ENCODE measurements at regions not wholly inside any gene's neighbourhood (a gene's known extent, or its start where the extent isn't known, plus 50 kb on each side); places are given as distances from the start of the nearest gene placed in this dataset.

DNA sequence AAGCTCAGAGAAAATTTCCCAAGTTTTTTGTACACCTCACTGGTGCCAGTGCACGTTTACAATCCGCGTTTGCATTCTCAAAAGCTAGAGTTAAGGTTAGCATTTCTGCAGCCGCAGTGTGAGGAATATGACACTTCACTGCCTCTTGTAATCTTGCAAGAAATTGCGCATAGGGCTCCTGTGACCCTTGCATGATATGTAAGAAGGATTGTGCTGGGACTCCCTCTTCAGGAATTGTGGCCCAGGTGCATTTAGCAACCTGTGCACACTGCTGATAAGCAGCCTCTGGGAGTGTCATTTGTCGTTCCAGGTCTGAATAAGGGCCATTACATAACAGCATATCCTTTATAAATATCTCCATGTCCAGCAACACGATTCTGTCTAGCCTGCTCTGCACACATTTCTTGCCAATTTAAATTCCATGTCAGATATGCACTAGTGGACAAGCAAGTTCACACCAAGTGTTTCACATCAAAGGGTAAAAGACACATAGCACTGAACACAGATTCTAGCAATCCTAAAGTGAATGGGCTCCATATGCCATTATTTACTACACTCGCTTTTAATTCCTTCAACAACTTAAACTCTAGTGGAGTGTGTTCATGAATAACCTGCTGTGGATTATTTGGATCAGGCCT, 69.2 kb upstream of the INCENP start (continued):
- TF ChIP-seq FOXA1 (IDR thresholded peaks at IDR 0.05; ENCODE audit: borderline replicate concordance): no peak
- 0 out of 2 replicates have a peak, but pooled peaks have one; percentile 17 for TF ChIP-seq ZNF384 (IDR thresholded peaks at IDR 0.05; ENCODE audit: low read depth, low read length)
- TF ChIP-seq CBX5 (IDR thresholded peaks at IDR 0.05; ENCODE audit: borderline replicate concordance, low read depth): 0 out of 2 replicates have a peak, but pooled peaks have one; percentile 47
- TF ChIP-seq ETV1 (tag; conservative IDR thresholded peaks at IDR 0.05; ENCODE audit: low read depth): no peak
- TF ChIP-seq SAFB (IDR thresholded peaks at IDR 0.05; ENCODE audit: borderline replicate concordance, low read depth, low read length): no peak
- TF ChIP-seq, protein P1, sequence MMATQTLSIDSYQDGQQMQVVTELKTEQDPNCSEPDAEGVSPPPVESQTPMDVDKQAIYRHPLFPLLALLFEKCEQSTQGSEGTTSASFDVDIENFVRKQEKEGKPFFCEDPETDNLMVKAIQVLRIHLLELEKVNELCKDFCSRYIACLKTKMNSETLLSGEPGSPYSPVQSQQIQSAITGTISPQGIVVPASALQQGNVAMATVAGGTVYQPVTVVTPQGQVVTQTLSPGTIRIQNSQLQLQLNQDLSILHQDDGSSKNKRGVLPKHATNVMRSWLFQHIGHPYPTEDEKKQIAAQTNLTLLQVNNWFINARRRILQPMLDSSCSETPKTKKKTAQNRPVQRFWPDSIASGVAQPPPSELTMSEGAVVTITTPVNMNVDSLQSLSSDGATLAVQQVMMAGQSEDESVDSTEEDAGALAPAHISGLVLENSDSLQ (IDR thresholded peaks at IDR 0.05): 0 out of 2 replicates have a peak, but pooled peaks have one; percentile 12
- TF ChIP-seq EP300 (IDR thresholded peaks at IDR 0.05; ENCODE audit: low read length): peak; percentile 62
- TF ChIP-seq ZBTB17 (CRISPR knock-in tag; IDR thresholded peaks at IDR 0.05): no peak
- TF ChIP-seq MTA1 (IDR thresholded peaks at IDR 0.05; ENCODE audit: borderline replicate concordance): peak; percentile 22; the same call in 1 of the 2 replicates
- peak; percentile 48; the same call in 1 of the 2 replicates for TF ChIP-seq GATA2 (CRISPR knock-in tag; IDR thresholded peaks at IDR 0.05)
- peak; percentile 35; the same call in 1 of the 2 replicates for TF ChIP-seq SMARCA4 (IDR thresholded peaks at IDR 0.05)
- TF ChIP-seq CC2D1A (IDR thresholded peaks at IDR 0.05): peak; percentile 77
- TF ChIP-seq ERF (CRISPR knock-in tag; IDR thresholded peaks at IDR 0.05): no peak
- TF ChIP-seq XRCC5 (IDR thresholded peaks at IDR 0.05; ENCODE audit: low read depth, low read length): no peak
- TF ChIP-seq TRIM28 (IDR thresholded peaks at IDR 0.05): peak; percentile 63; the same call in 1 of the 2 replicates
- peak; percentile 86 for TF ChIP-seq CTBP1 (IDR thresholded peaks at IDR 0.05; ENCODE audit: borderline replicate concordance)
- peak; percentile 64 for TF ChIP-seq SMC3 (conservative IDR thresholded peaks at IDR 0.05; ENCODE audit: insufficient read depth, low read depth, low read length)
- TF ChIP-seq, protein P2, sequence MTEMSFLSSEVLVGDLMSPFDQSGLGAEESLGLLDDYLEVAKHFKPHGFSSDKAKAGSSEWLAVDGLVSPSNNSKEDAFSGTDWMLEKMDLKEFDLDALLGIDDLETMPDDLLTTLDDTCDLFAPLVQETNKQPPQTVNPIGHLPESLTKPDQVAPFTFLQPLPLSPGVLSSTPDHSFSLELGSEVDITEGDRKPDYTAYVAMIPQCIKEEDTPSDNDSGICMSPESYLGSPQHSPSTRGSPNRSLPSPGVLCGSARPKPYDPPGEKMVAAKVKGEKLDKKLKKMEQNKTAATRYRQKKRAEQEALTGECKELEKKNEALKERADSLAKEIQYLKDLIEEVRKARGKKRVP (CRISPR knock-in tag; IDR thresholded peaks at IDR 0.05): peak; percentile 61; the same call in 1 of the 2 replicates
- peak; percentile 50 for TF ChIP-seq BHLHE40 (IDR thresholded peaks at IDR 0.05; ENCODE audit: low read length)
- TF ChIP-seq, protein P3, sequence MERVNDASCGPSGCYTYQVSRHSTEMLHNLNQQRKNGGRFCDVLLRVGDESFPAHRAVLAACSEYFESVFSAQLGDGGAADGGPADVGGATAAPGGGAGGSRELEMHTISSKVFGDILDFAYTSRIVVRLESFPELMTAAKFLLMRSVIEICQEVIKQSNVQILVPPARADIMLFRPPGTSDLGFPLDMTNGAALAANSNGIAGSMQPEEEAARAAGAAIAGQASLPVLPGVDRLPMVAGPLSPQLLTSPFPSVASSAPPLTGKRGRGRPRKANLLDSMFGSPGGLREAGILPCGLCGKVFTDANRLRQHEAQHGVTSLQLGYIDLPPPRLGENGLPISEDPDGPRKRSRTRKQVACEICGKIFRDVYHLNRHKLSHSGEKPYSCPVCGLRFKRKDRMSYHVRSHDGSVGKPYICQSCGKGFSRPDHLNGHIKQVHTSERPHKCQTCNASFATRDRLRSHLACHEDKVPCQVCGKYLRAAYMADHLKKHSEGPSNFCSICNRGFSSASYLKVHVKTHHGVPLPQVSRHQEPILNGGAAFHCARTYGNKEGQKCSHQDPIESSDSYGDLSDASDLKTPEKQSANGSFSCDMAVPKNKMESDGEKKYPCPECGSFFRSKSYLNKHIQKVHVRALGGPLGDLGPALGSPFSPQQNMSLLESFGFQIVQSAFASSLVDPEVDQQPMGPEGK (CRISPR knock-in tag; IDR thresholded peaks at IDR 0.05; ENCODE audit: borderline replicate concordance): no peak
- no peak for TF ChIP-seq TBL1XR1 (IDR thresholded peaks at IDR 0.05; ENCODE audit: low read length in 2 of 2)
- peak; percentile 67; the same call in 1 of the 2 replicates for TF ChIP-seq TEAD4 (IDR thresholded peaks at IDR 0.05; ENCODE audit: low read length)
- no peak for TF ChIP-seq TEAD4 (CRISPR knock-in tag; IDR thresholded peaks at IDR 0.05; ENCODE audit: borderline replicate concordance)
- TF ChIP-seq MYC (IDR thresholded peaks at IDR 0.05; ENCODE audit: low read depth, low read length): peak; percentile 39; the same call in 1 of the 2 replicates
- no peak for TF ChIP-seq MYC (CRISPR knock-in tag; IDR thresholded peaks at IDR 0.05; ENCODE audit: borderline replicate concordance, low read depth)
- no peak for TF ChIP-seq ZNF212 (CRISPR knock-in tag; IDR thresholded peaks at IDR 0.05)
- TF ChIP-seq, protein P4, sequence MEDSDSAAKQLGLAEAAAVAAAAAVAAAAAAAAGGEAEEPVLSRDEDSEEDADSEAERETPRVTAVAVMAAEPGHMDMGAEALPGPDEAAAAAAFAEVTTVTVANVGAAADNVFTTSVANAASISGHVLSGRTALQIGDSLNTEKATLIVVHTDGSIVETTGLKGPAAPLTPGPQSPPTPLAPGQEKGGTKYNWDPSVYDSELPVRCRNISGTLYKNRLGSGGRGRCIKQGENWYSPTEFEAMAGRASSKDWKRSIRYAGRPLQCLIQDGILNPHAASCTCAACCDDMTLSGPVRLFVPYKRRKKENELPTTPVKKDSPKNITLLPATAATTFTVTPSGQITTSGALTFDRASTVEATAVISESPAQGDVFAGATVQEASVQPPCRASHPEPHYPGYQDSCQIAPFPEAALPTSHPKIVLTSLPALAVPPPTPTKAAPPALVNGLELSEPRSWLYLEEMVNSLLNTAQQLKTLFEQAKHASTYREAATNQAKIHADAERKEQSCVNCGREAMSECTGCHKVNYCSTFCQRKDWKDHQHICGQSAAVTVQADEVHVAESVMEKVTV (CRISPR knock-in tag; IDR thresholded peaks at IDR 0.05): peak; percentile 88
